Mesendoderm (in vitro differentiated cells): ENCODE measurements at regions not wholly inside any gene's neighbourhood (a gene's known extent, or its start where the extent isn't known, plus 50 kb on each side); places are given as distances from the start of the nearest gene placed in this dataset.

Source experiments
- DNase-seq: peaks from one replicate; pipeline ENCODE4 v3.0.0; 2013
- H2AK5ac ChIP-seq: 2 replicates; pipeline ENCODE4 v1.6.1; 2013; ENCODE audit warnings: low read length, inconsistent platforms
- H2BK120ac ChIP-seq: 2 replicates; pipeline ENCODE4 v1.6.1; 2013; ENCODE audit warnings: low read depth, mild to moderate bottlenecking, low read length, moderate library complexity, mixed read lengths
- H2BK15ac ChIP-seq: replicated peaks from 2 replicates; pipeline ENCODE4 v1.6.1; 2013; ENCODE audit warnings: low read depth, mild to moderate bottlenecking, moderate library complexity
- H2BK5ac ChIP-seq: 2 replicates; pipeline ENCODE4 v1.6.1; 2013; ENCODE audit warnings: low read length, inconsistent platforms
- H3K18ac ChIP-seq: 2 replicates; pipeline ENCODE4 v1.6.1; 2013; ENCODE audit warnings: mild to moderate bottlenecking, low read length, mixed read lengths
- H3K23ac ChIP-seq: one replicate; pipeline ENCODE4 v1.6.1; 2013; ENCODE audit warnings: low read length
- H3K27ac ChIP-seq: 2 replicates; pipeline ENCODE4 v1.5.1; 2013; ENCODE audit warnings: low read depth, mild to moderate bottlenecking, inconsistent platforms, low read length, moderate library complexity
- H3K27me3 ChIP-seq: 2 replicates; pipeline ENCODE4 v1.6.1; 2013; ENCODE audit warnings: low read length, control low read depth, mild to moderate bottlenecking, inconsistent platforms; ENCODE audit not compliant: insufficient read depth, poor library complexity
- H3K36me3 ChIP-seq: 2 replicates; pipeline ENCODE4 v1.6.1; 2013; ENCODE audit warnings: low read length, inconsistent platforms; ENCODE audit not compliant: control insufficient read depth, insufficient read depth
- H3K4ac ChIP-seq: one replicate; pipeline ENCODE4 v1.6.1; 2013; ENCODE audit warnings: low read depth, mild to moderate bottlenecking, low read length, moderate library complexity
- H3K4me1 ChIP-seq: 2 replicates; pipeline ENCODE4 v1.6.1; 2013; ENCODE audit warnings: low read depth, low read length, inconsistent platforms; ENCODE audit not compliant: control insufficient read depth
- H3K4me2 ChIP-seq: 2 replicates; pipeline ENCODE4 v1.6.1; 2013; ENCODE audit warnings: low read length
- H3K4me3 ChIP-seq: 2 replicates; pipeline ENCODE4 v1.5.1; 2013; ENCODE audit warnings: mild to moderate bottlenecking, low read length
- H3K56ac ChIP-seq: one replicate; pipeline ENCODE4 v1.6.1; 2013; ENCODE audit warnings: low read length
- H3K79me1 ChIP-seq: 2 replicates; pipeline ENCODE4 v1.6.1; 2013; ENCODE audit warnings: low read length, inconsistent platforms
- H3K79me2 ChIP-seq: 2 replicates; pipeline ENCODE4 v1.6.1; 2013; ENCODE audit warnings: mild to moderate bottlenecking, low read length; ENCODE audit not compliant: control insufficient read depth, insufficient read depth
- H3K9ac ChIP-seq: 2 replicates; pipeline ENCODE4 v1.6.1; 2013; ENCODE audit warnings: low read length, inconsistent platforms
- H4K5ac ChIP-seq: one replicate; pipeline ENCODE4 v1.6.1; 2013; ENCODE audit warnings: low read length
- H4K8ac ChIP-seq: one replicate; pipeline ENCODE4 v1.6.1; 2013; ENCODE audit warnings: low read depth, mild to moderate bottlenecking, control low read depth, low read length, moderate library complexity
- WGBS: extraction: QIAGEN DNeasy Blood & Tissue Kit; methylation state at CpG from one replicate; pipeline ENCODE4 v1.1.7; 2013; ENCODE audit warnings: low lambda C conversion rate, missing lambda C conversion rate; ENCODE audit not compliant: insufficient coverage; ENCODE audit errors: extremely low coverage; 5-methylcytosine and 5-hydroxymethylcytosine counted together

DNA sequence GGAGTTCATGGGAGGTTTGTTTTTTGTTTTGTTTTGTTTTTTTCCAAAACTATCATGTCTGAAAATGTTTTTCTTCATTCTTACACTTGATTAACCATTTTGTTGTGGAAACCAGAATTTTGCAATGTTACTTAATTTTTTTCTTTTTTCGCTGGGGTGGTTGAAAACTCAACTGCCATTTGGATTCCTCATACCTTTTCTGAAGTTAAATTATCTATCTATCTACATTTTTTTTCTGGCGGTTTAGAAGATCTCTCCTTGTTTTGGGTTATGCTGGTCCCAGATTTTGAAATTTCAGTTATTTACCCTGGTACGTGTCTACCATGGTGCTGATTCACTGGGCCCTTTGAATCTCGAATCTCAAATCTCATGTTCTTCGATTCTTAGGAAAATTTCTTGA is 316.2 kb upstream of the SMARCA2 start:
- H2AK5ac ChIP-seq, result no peak overlapping the region
- no peak overlapping the region for H4K8ac ChIP-seq
- H3K4me3 ChIP-seq, result no peak overlapping the region
- H3K9ac ChIP-seq, result no peak overlapping the region
- no peak overlapping the region for H3K18ac ChIP-seq
- H3K79me1 ChIP-seq, result no peaks in the 10 kb centered on the region
- H3K27ac ChIP-seq, result no peak overlapping the region
- no peak overlapping the region for H3K56ac ChIP-seq
- H3K4me1 ChIP-seq, result no peaks in the 10 kb centered on the region
- H4K5ac ChIP-seq, result no peak overlapping the region
- DNase-seq, result no peak
- H3K36me3 ChIP-seq, result no peaks in the 10 kb centered on the region
- H3K79me2 ChIP-seq, result no peaks in the 10 kb centered on the region
- no CpG with 5 or more reads among the region's 5 CpGs for WGBS
- H3K4ac ChIP-seq, result no peak overlapping the region
- no peaks in the 10 kb centered on the region for H3K27me3 ChIP-seq
- H2BK15ac ChIP-seq, result no peak overlapping the region
- no peak overlapping the region for H3K4me2 ChIP-seq
- no peak overlapping the region for H2BK5ac ChIP-seq
- H2BK120ac ChIP-seq, result no peak overlapping the region
- no peak overlapping the region for H3K23ac ChIP-seq

DNA sequence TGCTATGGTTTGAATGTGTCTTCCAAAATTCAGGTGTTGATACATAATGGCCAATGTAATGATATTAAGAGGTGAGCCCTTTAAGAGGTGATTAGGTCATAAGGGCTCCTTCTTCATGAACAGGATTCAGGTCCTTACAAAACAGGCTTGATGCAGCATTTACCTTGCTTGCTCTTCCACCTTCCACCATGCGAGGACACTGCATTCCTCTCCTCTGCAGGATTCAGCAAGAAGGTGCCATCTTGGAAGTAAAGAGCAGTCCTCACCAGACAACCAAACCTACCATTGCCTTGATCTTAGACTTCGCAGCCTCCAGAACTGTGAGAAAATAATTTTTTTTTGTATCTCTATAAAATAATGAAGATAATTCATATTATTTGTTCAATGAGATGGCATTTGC is 314.0 kb upstream of the SMARCA2 start:
- Histone ChIP-seq H2BK120ac (no peak overlapping the region), H4K8ac (no peak overlapping the region), H3K79me1 (no peaks in the 10 kb centered on the region), H3K4me3 (no peak overlapping the region), H2BK15ac (no peak overlapping the region), H3K27ac (no peak overlapping the region), H3K4ac (no peak overlapping the region), H3K56ac (no peak overlapping the region), H3K4me1 (no peaks in the 10 kb centered on the region), H3K4me2 (no peak overlapping the region), H3K9ac (no peak overlapping the region), H2BK5ac (no peak overlapping the region), H4K5ac (no peak overlapping the region), H2AK5ac (no peak overlapping the region), H3K27me3 (no peaks in the 10 kb centered on the region), H3K36me3 (no peaks in the 10 kb centered on the region), H3K23ac (no peak overlapping the region), H3K79me2 (no peaks in the 10 kb centered on the region), H3K18ac (no peak overlapping the region)
- no CpG with 5 or more reads among the region's 2 CpGs for WGBS
- peak; percentile 57 for DNase-seq

DNA sequence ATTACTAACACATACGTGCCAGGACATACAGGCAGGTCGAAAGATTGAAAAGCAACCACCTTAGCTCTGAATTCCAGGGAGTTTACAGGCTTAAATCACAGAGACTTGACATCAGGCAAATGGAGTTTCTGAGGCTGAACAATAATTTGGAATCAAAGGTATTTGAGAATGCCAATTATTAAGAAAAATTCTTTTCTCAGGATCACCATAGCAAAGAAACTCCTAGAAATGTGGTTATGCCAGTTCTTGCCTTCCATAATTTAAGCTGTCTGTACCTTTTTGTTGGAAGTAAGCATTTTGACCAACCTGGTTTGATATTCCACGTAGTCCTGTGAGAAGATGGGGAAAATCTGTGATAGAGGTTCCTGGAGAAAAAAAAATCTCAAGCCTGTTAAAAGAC is 312.4 kb upstream of the SMARCA2 start:
- no peak overlapping the region for H3K23ac ChIP-seq
- no peak overlapping the region for H3K4ac ChIP-seq
- H3K27ac ChIP-seq, result no peak overlapping the region
- H3K18ac ChIP-seq, result no peak overlapping the region
- H2BK5ac ChIP-seq, result no peak overlapping the region
- H4K8ac ChIP-seq, result no peak overlapping the region
- no peak overlapping the region for H3K4me3 ChIP-seq
- no peak overlapping the region for H2AK5ac ChIP-seq
- H3K79me1 ChIP-seq, result no peaks in the 10 kb centered on the region
- no peaks in the 10 kb centered on the region for H3K27me3 ChIP-seq
- H3K9ac ChIP-seq, result no peak overlapping the region
- no peaks in the 10 kb centered on the region for H3K36me3 ChIP-seq
- DNase-seq, result no peak
- H3K4me2 ChIP-seq, result no peak overlapping the region
- no peak overlapping the region for H4K5ac ChIP-seq
- H2BK15ac ChIP-seq, result no peak overlapping the region
- no peak overlapping the region for H3K56ac ChIP-seq
- no peak overlapping the region for H2BK120ac ChIP-seq
- H3K4me1 ChIP-seq, result no peaks in the 10 kb centered on the region
- no peaks in the 10 kb centered on the region for H3K79me2 ChIP-seq
- no CpG with 5 or more reads among the region's 3 CpGs for WGBS

DNA sequence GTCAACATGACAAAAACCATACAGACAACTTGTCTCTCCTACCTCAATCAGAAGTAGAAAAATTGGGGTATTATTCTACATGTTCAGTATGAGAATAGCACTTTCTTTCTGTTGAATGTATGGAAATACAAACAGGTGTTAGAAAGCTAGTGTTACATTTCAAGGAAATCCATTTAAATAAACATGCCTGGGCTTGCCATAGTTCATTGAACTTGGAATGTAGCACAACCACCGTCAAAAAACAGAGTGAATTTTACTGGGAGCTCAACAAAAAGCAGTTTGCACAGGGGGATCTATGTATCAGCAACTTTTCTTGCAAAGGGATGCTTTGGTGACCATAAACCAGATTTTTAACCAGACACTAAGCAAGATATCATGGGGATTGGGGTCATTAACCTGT is 307.9 kb upstream of the SMARCA2 start:
- Histone ChIP-seq H3K18ac (no peak overlapping the region), H3K9ac (no peak overlapping the region), H2AK5ac (no peak overlapping the region), H3K56ac (no peak overlapping the region), H3K27me3 (no peaks in the 10 kb centered on the region), H4K8ac (no peak overlapping the region), H3K79me2 (no peaks in the 10 kb centered on the region), H2BK5ac (no peak overlapping the region), H3K36me3 (no peaks in the 10 kb centered on the region), H3K4ac (no peak overlapping the region), H3K27ac (no peak overlapping the region), H3K4me1 (no peaks in the 10 kb centered on the region), H2BK15ac (no peak overlapping the region), H3K4me2 (no peak overlapping the region), H3K23ac (no peak overlapping the region), H3K4me3 (no peak overlapping the region), H4K5ac (no peak overlapping the region), H3K79me1 (no peaks in the 10 kb centered on the region), H2BK120ac (no peak overlapping the region)
- WGBS, result no CpG with 5 or more reads among the region's 1 CpG
- no peak for DNase-seq

DNA sequence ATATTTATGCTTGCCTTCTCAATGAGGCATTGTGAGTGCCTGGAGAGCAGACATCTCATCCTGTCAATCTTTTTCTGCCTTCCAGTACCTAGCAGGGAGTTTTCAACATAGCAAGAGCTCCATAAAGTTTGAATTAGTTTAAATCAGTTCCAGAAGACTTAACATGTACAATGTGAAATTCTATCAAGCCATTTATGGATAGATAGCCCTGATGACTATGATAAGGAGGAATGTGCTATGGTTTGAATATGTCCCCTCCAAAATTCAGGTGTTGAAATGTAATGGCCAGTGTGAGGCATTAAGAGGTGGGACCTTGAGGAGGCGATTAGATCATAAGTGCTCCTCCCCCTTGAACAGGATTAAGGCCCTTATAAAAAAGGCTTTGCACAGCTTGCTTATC is 306.9 kb upstream of the SMARCA2 start:
- no peak for DNase-seq
- no peaks in the 10 kb centered on the region for H3K36me3 ChIP-seq
- WGBS, result no CpG with 5 or more reads among the region's 1 CpG
- H2AK5ac ChIP-seq, result no peak overlapping the region
- H3K4me1 ChIP-seq, result no peaks in the 10 kb centered on the region
- H3K79me2 ChIP-seq, result no peaks in the 10 kb centered on the region
- no peak overlapping the region for H3K4me2 ChIP-seq
- no peak overlapping the region for H4K8ac ChIP-seq
- no peaks in the 10 kb centered on the region for H3K79me1 ChIP-seq
- no peak overlapping the region for H2BK15ac ChIP-seq
- no peak overlapping the region for H2BK5ac ChIP-seq
- no peak overlapping the region for H3K56ac ChIP-seq
- no peak overlapping the region for H3K9ac ChIP-seq
- no peak overlapping the region for H4K5ac ChIP-seq
- H3K18ac ChIP-seq, result no peak overlapping the region
- no peak overlapping the region for H3K4me3 ChIP-seq
- no peaks in the 10 kb centered on the region for H3K27me3 ChIP-seq
- H3K4ac ChIP-seq, result no peak overlapping the region
- no peak overlapping the region for H3K27ac ChIP-seq
- no peak overlapping the region for H3K23ac ChIP-seq
- no peak overlapping the region for H2BK120ac ChIP-seq

DNA sequence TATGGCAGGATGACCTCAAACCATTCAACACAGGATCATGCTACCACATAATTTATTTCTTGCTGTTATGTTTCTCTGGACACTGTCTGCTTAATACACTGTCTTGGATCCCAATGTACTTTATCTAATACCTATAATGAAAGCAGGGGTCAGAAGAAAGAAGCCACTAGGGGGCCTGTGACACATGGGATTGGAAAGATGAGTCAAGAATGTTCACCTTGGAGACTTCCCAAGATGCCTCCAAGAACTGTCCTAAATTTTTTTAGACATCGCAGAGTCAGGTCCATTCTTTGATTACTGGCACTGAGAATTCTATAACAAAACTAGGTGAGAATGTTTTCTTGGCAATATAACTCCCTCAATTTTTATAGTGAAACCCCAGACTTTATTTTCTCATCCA is 305.8 kb upstream of the SMARCA2 start:
- peak; percentile 28 for DNase-seq
- Histone ChIP-seq H3K4ac (no peak overlapping the region), H3K27ac (no peak overlapping the region), H2BK5ac (no peak overlapping the region), H4K8ac (no peak overlapping the region), H3K18ac (no peak overlapping the region), H3K79me1 (no peaks in the 10 kb centered on the region), H3K9ac (no peak overlapping the region), H2AK5ac (no peak overlapping the region), H3K23ac (no peak overlapping the region), H4K5ac (no peak overlapping the region), H3K56ac (no peak overlapping the region), H2BK120ac (no peak overlapping the region), H3K4me2 (no peak overlapping the region), H3K79me2 (no peaks in the 10 kb centered on the region), H3K4me3 (no peak overlapping the region), H3K27me3 (no peaks in the 10 kb centered on the region), H2BK15ac (no peak overlapping the region), H3K4me1 (no peaks in the 10 kb centered on the region), H3K36me3 (no peaks in the 10 kb centered on the region)
- no CpG with 5 or more reads among the region's 1 CpG for WGBS
